ENCODE measurements at regions not wholly inside any gene's neighbourhood (a gene's known extent, or its start where the extent isn't known, plus 50 kb on each side); places are given as distances from the start of the nearest gene placed in this dataset.

DNA sequence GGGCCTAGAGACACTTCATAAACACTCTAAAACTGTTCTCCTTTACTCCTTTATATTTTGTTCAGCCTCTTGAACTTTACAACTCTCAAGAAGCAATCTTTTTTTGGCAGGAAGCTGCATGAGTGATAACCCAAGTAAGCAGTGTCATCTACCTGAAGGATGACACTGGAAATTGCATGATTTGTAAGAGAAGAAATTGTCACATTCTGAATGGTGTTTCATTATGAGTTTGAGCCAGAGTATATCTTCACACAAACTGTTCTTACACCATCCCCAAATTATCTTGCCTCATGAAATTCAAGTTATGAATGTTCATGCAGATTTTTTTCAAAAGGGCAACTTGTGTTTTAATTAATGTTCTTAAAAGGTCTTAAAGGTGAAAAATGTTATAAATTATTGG, 799.3 kb downstream of the TBC1D32 start:
- POLR2A ChIA-PET: no interaction called here

DNA sequence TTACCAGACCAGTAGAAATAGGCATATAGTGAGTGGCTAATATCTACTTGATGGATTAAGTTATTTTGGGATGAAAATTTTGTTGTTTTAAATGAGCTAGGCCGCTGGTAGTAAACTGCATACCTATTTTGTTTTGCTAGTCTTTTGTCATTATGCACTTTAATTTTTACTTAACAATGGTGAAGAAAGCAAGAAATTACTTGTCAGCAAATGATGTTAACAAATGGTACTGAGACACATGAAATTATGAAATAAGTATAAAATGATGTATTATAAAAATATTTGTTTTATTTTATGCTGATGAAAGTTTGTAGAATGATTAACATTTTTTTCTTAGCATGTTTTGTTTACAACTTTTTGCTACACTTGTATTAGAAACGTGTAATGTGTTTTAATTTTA, 807.7 kb downstream of the TBC1D32 start:
- no peak for TF ChIP-seq EZH2phosphoT487 (IDR thresholded peaks at IDR 0.05; ENCODE audit: borderline replicate concordance, low read depth, low read length)
- TF ChIP-seq, protein P1, sequence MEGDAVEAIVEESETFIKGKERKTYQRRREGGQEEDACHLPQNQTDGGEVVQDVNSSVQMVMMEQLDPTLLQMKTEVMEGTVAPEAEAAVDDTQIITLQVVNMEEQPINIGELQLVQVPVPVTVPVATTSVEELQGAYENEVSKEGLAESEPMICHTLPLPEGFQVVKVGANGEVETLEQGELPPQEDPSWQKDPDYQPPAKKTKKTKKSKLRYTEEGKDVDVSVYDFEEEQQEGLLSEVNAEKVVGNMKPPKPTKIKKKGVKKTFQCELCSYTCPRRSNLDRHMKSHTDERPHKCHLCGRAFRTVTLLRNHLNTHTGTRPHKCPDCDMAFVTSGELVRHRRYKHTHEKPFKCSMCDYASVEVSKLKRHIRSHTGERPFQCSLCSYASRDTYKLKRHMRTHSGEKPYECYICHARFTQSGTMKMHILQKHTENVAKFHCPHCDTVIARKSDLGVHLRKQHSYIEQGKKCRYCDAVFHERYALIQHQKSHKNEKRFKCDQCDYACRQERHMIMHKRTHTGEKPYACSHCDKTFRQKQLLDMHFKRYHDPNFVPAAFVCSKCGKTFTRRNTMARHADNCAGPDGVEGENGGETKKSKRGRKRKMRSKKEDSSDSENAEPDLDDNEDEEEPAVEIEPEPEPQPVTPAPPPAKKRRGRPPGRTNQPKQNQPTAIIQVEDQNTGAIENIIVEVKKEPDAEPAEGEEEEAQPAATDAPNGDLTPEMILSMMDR (conservative IDR thresholded peaks at IDR 0.05; ENCODE audit: low read length): no peak
- Histone ChIP-seq H3K9me3 (ENCODE audit: low read length) (no peaks in the 10 kb centered on the region), H3K4me2 (ENCODE audit: low read length) (no peak overlapping the region), H4K20me1 (ENCODE audit: insufficient read depth, low read length) (no peaks in the 10 kb centered on the region), H3K27ac (ENCODE audit: low read depth, low read length, poor library complexity, severe bottlenecking) (no peak overlapping the region), H3K36me3 (ENCODE audit: insufficient read depth, low read length) (no peaks in the 10 kb centered on the region), H3K4me1 (ENCODE audit: insufficient read depth, low read length, poor library complexity, severe bottlenecking) (no peaks in the 10 kb centered on the region), H3K9me2 (ENCODE audit: insufficient read depth, low read length) (no peaks in the 10 kb centered on the region), H3K79me2 (ENCODE audit: insufficient read depth, low read depth, low read length) (no peaks in the 10 kb centered on the region), H2AFZ (ENCODE audit: low read length) (no peak overlapping the region), H3K4me3 (ENCODE audit: low read depth, low read length, poor library complexity, severe bottlenecking) (no peak overlapping the region)
- ChIA-PET CTCF (ENCODE audit: unreplicated experiment) (no interaction called here), POLR2A (no interaction called here)
- no TSS peak for BruUV-seq (replicated peaks)
- no peak for DNase-seq (ENCODE audit: low spot score)
- intact Hi-C loops (cut with micrococcal nuclease; ENCODE audit: unreplicated experiment): no loop called here

More for the DNA sequence above, 799.3 kb downstream of the TBC1D32 start:
- CTCF ChIA-PET (ENCODE audit: unreplicated experiment): no interaction called here
- Histone ChIP-seq H3K4me1 (ENCODE audit: insufficient read depth, low read length, poor library complexity, severe bottlenecking) (no peaks in the 10 kb centered on the region), H3K27ac (ENCODE audit: low read depth, low read length, poor library complexity, severe bottlenecking) (no peak overlapping the region), H3K79me2 (ENCODE audit: insufficient read depth, low read depth, low read length) (no peaks in the 10 kb centered on the region), H3K4me2 (ENCODE audit: low read length) (no peak overlapping the region), H3K9me3 (ENCODE audit: low read length) (no peaks in the 10 kb centered on the region), H4K20me1 (ENCODE audit: insufficient read depth, low read length) (no peaks in the 10 kb centered on the region), H3K9me2 (ENCODE audit: insufficient read depth, low read length) (no peaks in the 10 kb centered on the region), H3K36me3 (ENCODE audit: insufficient read depth, low read length) (no peaks in the 10 kb centered on the region), H3K4me3 (ENCODE audit: low read depth, low read length, poor library complexity, severe bottlenecking) (no peak overlapping the region), H2AFZ (ENCODE audit: low read length) (no peak overlapping the region)
- intact Hi-C loops (cut with micrococcal nuclease; ENCODE audit: unreplicated experiment): no loop called here
- no peak for DNase-seq (ENCODE audit: low spot score)
- TF ChIP-seq, protein P1 (conservative IDR thresholded peaks at IDR 0.05; ENCODE audit: low read length): no peak
- TF ChIP-seq EZH2phosphoT487 (IDR thresholded peaks at IDR 0.05; ENCODE audit: borderline replicate concordance, low read depth, low read length): no peak
- no TSS peak for BruUV-seq (replicated peaks)

DNA sequence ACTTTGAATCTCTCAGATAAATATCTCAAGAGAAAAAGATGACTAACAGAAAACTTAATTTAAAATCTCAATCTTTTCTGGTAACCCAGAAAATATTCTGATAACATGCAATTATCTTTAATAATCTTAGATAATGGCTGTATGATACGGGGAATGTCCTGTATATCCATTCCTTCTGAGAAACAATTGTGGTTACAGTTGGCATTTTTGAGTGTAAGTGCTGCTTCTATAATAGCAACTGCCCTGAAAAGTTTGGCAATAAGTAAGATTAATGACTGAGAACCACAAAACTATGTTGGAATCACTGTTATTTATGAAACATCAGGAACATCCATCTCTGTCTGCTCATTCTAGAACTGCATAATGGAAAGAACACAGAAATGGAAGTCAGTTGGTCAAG, 819.7 kb downstream of the TBC1D32 start:
- intact Hi-C loops (cut with micrococcal nuclease; ENCODE audit: unreplicated experiment): no loop called here
- BruUV-seq (replicated peaks): no TSS peak
- no peaks in the 10 kb centered on the region for H3K9me2 ChIP-seq (ENCODE audit: insufficient read depth, low read length)
- H2AFZ ChIP-seq (ENCODE audit: low read length): no peak overlapping the region
- H3K27ac ChIP-seq (ENCODE audit: low read depth, low read length, poor library complexity, severe bottlenecking): no peak overlapping the region
- no peaks in the 10 kb centered on the region for H3K79me2 ChIP-seq (ENCODE audit: insufficient read depth, low read depth, low read length)
- H3K9me3 ChIP-seq (ENCODE audit: low read length): no peaks in the 10 kb centered on the region
- H3K4me1 ChIP-seq (ENCODE audit: insufficient read depth, low read length, poor library complexity, severe bottlenecking): no peaks in the 10 kb centered on the region
- H4K20me1 ChIP-seq (ENCODE audit: insufficient read depth, low read length): no peaks in the 10 kb centered on the region
- no peaks in the 10 kb centered on the region for H3K36me3 ChIP-seq (ENCODE audit: insufficient read depth, low read length)
- CTCF ChIA-PET (ENCODE audit: unreplicated experiment): no interaction called here
- TF ChIP-seq, protein P1 (conservative IDR thresholded peaks at IDR 0.05; ENCODE audit: low read length): no peak
- TF ChIP-seq EZH2phosphoT487 (IDR thresholded peaks at IDR 0.05; ENCODE audit: borderline replicate concordance, low read depth, low read length): no peak
- no peak overlapping the region for H3K4me3 ChIP-seq (ENCODE audit: low read depth, low read length, poor library complexity, severe bottlenecking)
- DNase-seq (ENCODE audit: low spot score): no peak
- no peak overlapping the region for H3K4me2 ChIP-seq (ENCODE audit: low read length)
- POLR2A ChIA-PET: no interaction called here
